Mammary epithelial cell (primary cell): ENCODE measurements at regions not wholly inside any gene's neighbourhood (a gene's known extent, or its start where the extent isn't known, plus 50 kb on each side); places are given as distances from the start of the nearest gene placed in this dataset.

ENCODE experiments used
- CTCF ChIP-seq, 2 donors: IDR thresholded peaks in 1 of 2; conservative IDR thresholded peaks in 1 of 2; 2 replicates each; pipeline ENCODE4 v1.5.1; 2011 to 2012; ENCODE audit warnings: inconsistent platforms in 2 of 2, low read length in 2 of 2, mild to moderate bottlenecking in 2 of 2, control low read depth in 1 of 2, low read depth in 1 of 2; ENCODE audit not compliant: insufficient read depth in 1 of 2; ENCODE audit errors: extremely low read depth in 1 of 2
- EZH2 ChIP-seq: IDR thresholded peaks from 2 replicates; pipeline ENCODE4 v1.6.1; 2012; ENCODE audit warnings: low read length, inconsistent platforms, borderline replicate concordance

DNA sequence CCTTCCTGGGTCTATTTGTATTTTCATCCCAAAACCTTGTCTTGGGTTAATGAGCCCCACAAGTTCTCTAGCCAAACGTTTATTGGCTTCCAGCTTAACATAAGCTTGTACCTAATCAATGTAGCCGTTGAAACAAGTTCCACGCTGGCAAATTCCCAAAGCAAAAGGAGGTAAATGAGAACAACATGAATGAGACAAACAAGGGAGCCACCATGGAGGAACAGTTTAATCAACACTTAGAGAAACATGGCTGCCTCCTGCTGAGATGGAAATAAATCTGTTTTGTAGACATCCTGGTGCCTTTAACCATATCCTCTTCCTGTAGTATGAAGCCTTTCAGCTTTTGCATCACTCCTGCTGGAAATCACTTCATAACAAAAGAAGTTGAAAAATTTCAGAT is 166.6 kb upstream of the NFIB start:
- TF ChIP-seq CTCF (conservative IDR thresholded peaks at IDR 0.05 in 1 of 2, IDR thresholded peaks at IDR 0.05 in 1 of 2; ENCODE audit: extremely low read depth in 1 of 2, insufficient read depth in 1 of 2, low read depth in 1 of 2, low read length in 2 of 2) = no peak
- no peak for TF ChIP-seq EZH2
